ENCODE measurements at regions not wholly inside any gene's neighbourhood (a gene's known extent, or its start where the extent isn't known, plus 50 kb on each side); places are given as distances from the start of the nearest gene placed in this dataset.

GRCh38 chr9:135222881-135223760, 135.7 kb downstream of the OLFM1 start:
- Mint-ChIP-seq H3K9me3 (ENCODE audit: unreplicated experiment) (no peaks in the 10 kb centered on the region), H3K27me3 (ENCODE audit: unreplicated experiment) (peaks cover 7% of the 10 kb centered on the region), H3K4me3 (ENCODE audit: unreplicated experiment) (no peak overlapping the region), H3K36me3 (ENCODE audit: low read depth, unreplicated experiment) (no peaks in the 10 kb centered on the region), H3K27ac (ENCODE audit: unreplicated experiment) (no peak overlapping the region), H3K4me1 (ENCODE audit: unreplicated experiment) (no peaks in the 10 kb centered on the region)
- TF ChIP-seq CTCF (IDR thresholded peaks at IDR 0.05; ENCODE audit: unreplicated experiment): no peak
- DNase-seq (ENCODE audit: low spot score): no peak

GRCh38 chr9:135223831-135224230, 136.4 kb downstream of the OLFM1 start:
- no peak for DNase-seq (ENCODE audit: low spot score)
- no peaks in the 10 kb centered on the region for H3K9me3 Mint-ChIP-seq (ENCODE audit: unreplicated experiment)
- no peak for TF ChIP-seq CTCF (IDR thresholded peaks at IDR 0.05; ENCODE audit: unreplicated experiment)
- no peaks in the 10 kb centered on the region for H3K4me1 Mint-ChIP-seq (ENCODE audit: unreplicated experiment)
- H3K27me3 Mint-ChIP-seq (ENCODE audit: unreplicated experiment): peaks cover 7% of the 10 kb centered on the region
- no peak overlapping the region for H3K27ac Mint-ChIP-seq (ENCODE audit: unreplicated experiment)
- H3K36me3 Mint-ChIP-seq (ENCODE audit: low read depth, unreplicated experiment): no peaks in the 10 kb centered on the region
- H3K4me3 Mint-ChIP-seq (ENCODE audit: unreplicated experiment): no peak overlapping the region

GRCh38 chr9:135224286-135224877, 136.9 kb downstream of the OLFM1 start:
- Mint-ChIP-seq H3K27me3 (ENCODE audit: unreplicated experiment) (peaks cover 4% of the 10 kb centered on the region), H3K36me3 (ENCODE audit: low read depth, unreplicated experiment) (no peaks in the 10 kb centered on the region), H3K9me3 (ENCODE audit: unreplicated experiment) (no peaks in the 10 kb centered on the region), H3K4me3 (ENCODE audit: unreplicated experiment) (no peak overlapping the region), H3K4me1 (ENCODE audit: unreplicated experiment) (no peaks in the 10 kb centered on the region), H3K27ac (ENCODE audit: unreplicated experiment) (no peak overlapping the region)
- TF ChIP-seq CTCF (IDR thresholded peaks at IDR 0.05; ENCODE audit: unreplicated experiment): no peak
- no peak for DNase-seq (ENCODE audit: low spot score)

- peaks cover 1% of the 10 kb centered on the region for H3K27me3 Mint-ChIP-seq (ENCODE audit: unreplicated experiment)
- no peak overlapping the region for H3K4me3 Mint-ChIP-seq (ENCODE audit: unreplicated experiment)
These were observed 137.6 kb downstream of the OLFM1 start for GRCh38 chr9:135224921-135225541.

More at GRCh38 chr9:135224921-135225541, 137.6 kb downstream of the OLFM1 start:
- no peaks in the 10 kb centered on the region for H3K9me3 Mint-ChIP-seq (ENCODE audit: unreplicated experiment)
- no peak for DNase-seq (ENCODE audit: low spot score)
- H3K36me3 Mint-ChIP-seq (ENCODE audit: low read depth, unreplicated experiment): no peaks in the 10 kb centered on the region
- no peak overlapping the region for H3K27ac Mint-ChIP-seq (ENCODE audit: unreplicated experiment)
- no peaks in the 10 kb centered on the region for H3K4me1 Mint-ChIP-seq (ENCODE audit: unreplicated experiment)
- no peak for TF ChIP-seq CTCF (IDR thresholded peaks at IDR 0.05; ENCODE audit: unreplicated experiment)
